Gastroesophageal sphincter (tissue), 3 donors: ENCODE measurements at regions not wholly inside any gene's neighbourhood (a gene's known extent, or its start where the extent isn't known, plus 50 kb on each side); places are given as distances from the start of the nearest gene placed in this dataset.

Experiments
- EP300 ChIP-seq: sonication (generic); formaldehyde crosslinking; IDR thresholded peaks from one replicate; pipeline ENCODE4 v1.6.1; 2017; ENCODE audit warnings: antibody characterized with exemption, mild to moderate bottlenecking
- POLR2A ChIP-seq, 2 donors: fragments of 450-650 bp; IDR thresholded peaks; one replicate each; pipeline ENCODE4 v1.6.1; 2017; ENCODE audit warnings: antibody characterized with exemption in 2 of 2, mild to moderate bottlenecking in 2 of 2, moderate library complexity in 1 of 2
- POLR2AphosphoS5 ChIP-seq: sonication (generic); formaldehyde crosslinking; IDR thresholded peaks from one replicate; pipeline ENCODE4 v1.6.1; 2017; ENCODE audit warnings: antibody characterized with exemption
- TF ChIP-seq, protein P1 (sequence below), 4 experiments: fragments of 200-600 bp in 2 of 4; fragments of 450-650 bp in 2 of 4; sonication (generic) in 1 of 4; IDR thresholded peaks; one replicate each; pipeline ENCODE4 v1.5.1; 2017 to 2019; ENCODE audit warnings: antibody characterized with exemption in 4 of 4, mild to moderate bottlenecking in 2 of 4, moderate library complexity in 2 of 4

DNA sequence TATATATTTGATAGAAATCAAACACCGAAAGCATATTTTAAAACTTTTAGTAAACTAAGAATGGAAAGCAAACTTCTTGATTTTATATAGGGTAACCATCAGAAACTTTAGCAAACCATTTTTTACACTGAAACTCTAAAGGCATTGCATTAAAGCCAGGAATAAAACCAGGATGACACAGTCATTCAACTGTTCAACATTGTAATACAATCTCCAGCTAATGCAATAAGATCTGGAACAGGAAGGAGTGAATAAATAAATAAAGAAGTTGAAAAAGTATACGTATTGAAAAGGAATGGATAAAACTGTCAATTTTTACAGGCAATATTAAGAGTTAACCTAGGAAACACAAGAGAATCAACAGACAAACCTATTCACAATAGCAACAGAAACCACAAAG, 181.9 kb upstream of the TTC14 start:
- no peak for TF ChIP-seq EP300
- TF ChIP-seq POLR2A (IDR thresholded peaks at IDR 0.05): no peak
- TF ChIP-seq, protein P1, sequence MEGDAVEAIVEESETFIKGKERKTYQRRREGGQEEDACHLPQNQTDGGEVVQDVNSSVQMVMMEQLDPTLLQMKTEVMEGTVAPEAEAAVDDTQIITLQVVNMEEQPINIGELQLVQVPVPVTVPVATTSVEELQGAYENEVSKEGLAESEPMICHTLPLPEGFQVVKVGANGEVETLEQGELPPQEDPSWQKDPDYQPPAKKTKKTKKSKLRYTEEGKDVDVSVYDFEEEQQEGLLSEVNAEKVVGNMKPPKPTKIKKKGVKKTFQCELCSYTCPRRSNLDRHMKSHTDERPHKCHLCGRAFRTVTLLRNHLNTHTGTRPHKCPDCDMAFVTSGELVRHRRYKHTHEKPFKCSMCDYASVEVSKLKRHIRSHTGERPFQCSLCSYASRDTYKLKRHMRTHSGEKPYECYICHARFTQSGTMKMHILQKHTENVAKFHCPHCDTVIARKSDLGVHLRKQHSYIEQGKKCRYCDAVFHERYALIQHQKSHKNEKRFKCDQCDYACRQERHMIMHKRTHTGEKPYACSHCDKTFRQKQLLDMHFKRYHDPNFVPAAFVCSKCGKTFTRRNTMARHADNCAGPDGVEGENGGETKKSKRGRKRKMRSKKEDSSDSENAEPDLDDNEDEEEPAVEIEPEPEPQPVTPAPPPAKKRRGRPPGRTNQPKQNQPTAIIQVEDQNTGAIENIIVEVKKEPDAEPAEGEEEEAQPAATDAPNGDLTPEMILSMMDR (IDR thresholded peaks at IDR 0.05): no peak
- TF ChIP-seq POLR2AphosphoS5: no peak
